ENCODE measurements at regions not wholly inside any gene's neighbourhood (a gene's known extent, or its start where the extent isn't known, plus 50 kb on each side); places are given as distances from the start of the nearest gene placed in this dataset.

GRCh38 chr10:128625926-128626325 is 499.7 kb upstream of the MKI67 start:
- FAIRE-seq = no peak
- no TSS peak for BruUV-seq (replicated peaks)

More at GRCh38 chr10:128625926-128626325, 499.7 kb upstream of the MKI67 start:
- ChIA-PET CTCF (no interaction called here), POLR2A (no interaction called here)
- Histone ChIP-seq H3K27me3 (ENCODE audit: control insufficient read depth in 2 of 2, insufficient read depth in 2 of 2, low read length in 2 of 2) (no peaks in the 10 kb centered on the region), H3K9me3 (replicated peaks; ENCODE audit: control insufficient read depth, insufficient read depth, low read length) (no peaks in the 10 kb centered on the region), H2AFZ (ENCODE audit: low read depth, low read length) (no peak overlapping the region), H3K4me1 (ENCODE audit: control insufficient read depth, extremely low read depth, insufficient read depth, low read length) (no peaks in the 10 kb centered on the region), H3K9ac (replicated peaks; ENCODE audit: extremely low read depth, insufficient read depth, low read length) (no peak overlapping the region), H3K79me2 (ENCODE audit: control insufficient read depth, insufficient read depth, low read length) (no peaks in the 10 kb centered on the region), H3K27ac (ENCODE audit: insufficient read depth, low read depth, low read length) (no peak overlapping the region), H3K36me3 (ENCODE audit: control insufficient read depth in 2 of 2, extremely low read depth in 1 of 2, insufficient read depth in 2 of 2, low read length in 2 of 2) (no peaks in the 10 kb centered on the region), H3K9me1 (replicated peaks; ENCODE audit: control insufficient read depth, extremely low read depth, insufficient read depth, low read length) (no peaks in the 10 kb centered on the region), H3K4me3 (replicated peaks in 1 of 3; ENCODE audit: insufficient read depth in 1 of 3, low read depth in 1 of 3, low read length in 3 of 3) (no peak overlapping the region), H4K20me1 (replicated peaks; ENCODE audit: control insufficient read depth, extremely low read depth, insufficient read depth, low read length) (no peaks in the 10 kb centered on the region), H3K4me2 (ENCODE audit: insufficient read depth, low read length) (no peak overlapping the region)
- TF ChIP-seq JUN (IDR thresholded peaks at IDR 0.05; ENCODE audit: borderline replicate concordance, insufficient read depth, insufficient read length, low read depth) (no peak), FOS (IDR thresholded peaks at IDR 0.05; ENCODE audit: borderline replicate concordance, insufficient read depth, low read length) (no peak), POLR2AphosphoS5 (IDR thresholded peaks at IDR 0.05; ENCODE audit: insufficient read depth, low read depth, low read length) (no peak), MYC (IDR thresholded peaks at IDR 0.05; ENCODE audit: low read depth, low read length) (no peak), GATA2 (IDR thresholded peaks at IDR 0.05; ENCODE audit: insufficient read depth, insufficient read length, low read depth, low read length) (no peak), CTCF (IDR thresholded peaks at IDR 0.05; ENCODE audit: extremely low read depth in 1 of 2, insufficient read depth in 1 of 2, low read depth in 1 of 2, low read length in 2 of 2) (no peak), MAX (IDR thresholded peaks at IDR 0.05; ENCODE audit: insufficient read depth, insufficient read length) (no peak), POLR2A (IDR thresholded peaks at IDR 0.05; ENCODE audit: low read depth, low read length) (no peak), EZH2 (IDR thresholded peaks at IDR 0.05; ENCODE audit: borderline replicate concordance, low read depth, low read length, severe bottlenecking) (no peak)
- intact Hi-C loops (cut with micrococcal nuclease) (no loop called here), dilution Hi-C loops (cut with MboI; ENCODE audit: extremely low pct_ligation_motif_present, low sequenced_read_pairs) (no loop called here)
- DNase-seq (ENCODE audit: low read depth, low spot score) = no peak
